A549 (cell line): ENCODE measurements at regions not wholly inside any gene's neighbourhood (a gene's known extent, or its start where the extent isn't known, plus 50 kb on each side); places are given as distances from the start of the nearest gene placed in this dataset.

Source experiments
- CEBPB ChIP-seq, 2 experiments: fragments of >200 bp in 1 of 2; sonication (Bioruptor Twin) in 1 of 2; formaldehyde crosslinking in 1 of 2; IDR thresholded peaks; 2 replicates each; pipeline ENCODE4 v1.6.1; 2012 to 2016
- MAX ChIP-seq: IDR thresholded peaks from 2 replicates; pipeline ENCODE4 v1.6.1; 2012

GRCh38 chr12:42962384-42962783 lies 372.8 kb upstream of the PRICKLE1 start:
- TF ChIP-seq MAX (no peak), CEBPB (IDR thresholded peaks at IDR 0.05) (no peak)
